Heart left ventricle (tissue), 16 donors: ENCODE measurements at regions not wholly inside any gene's neighbourhood (a gene's known extent, or its start where the extent isn't known, plus 50 kb on each side); places are given as distances from the start of the nearest gene placed in this dataset.

Experiments
- ATAC-seq, 4 donors: fragments of 200-7000 bp; cut with Tn5 transposase; one replicate each; pipeline ENCODE4 v1.9.1; 2020 to 2022; ENCODE audit warnings: moderate library complexity in 4 of 4, mild to moderate bottlenecking in 3 of 4, moderate number of reproducible peaks in 1 of 4
- DNase-seq, 5 donors: peaks; one replicate each; pipeline ENCODE4 v3.0.0-alpha.2; 2020
- H3K27ac ChIP-seq, 12 donors: fragments of 200-600 bp; sonication (generic) in 4 of 12; one replicate each; pipeline versions ENCODE4 v1.5.0 to v1.8.0; 2016 to 2022; ENCODE audit warnings: mild to moderate bottlenecking in 2 of 12
- H3K27me3 ChIP-seq, 9 donors: fragments of 200-600 bp; sonication (generic) in 2 of 9; one replicate each; pipeline versions ENCODE4 v1.5.1 to v1.8.0; 2016 to 2022; ENCODE audit warnings: mild to moderate bottlenecking in 3 of 9
- H3K36me3 ChIP-seq, 9 donors: fragments of 200-600 bp; sonication (generic) in 2 of 9; one replicate each; pipeline versions ENCODE4 v1.5.0 to v1.8.0; 2018 to 2022; ENCODE audit warnings: mild to moderate bottlenecking in 2 of 9
- H3K4me1 ChIP-seq, 12 donors: fragments of 200-600 bp; sonication (generic) in 4 of 12; one replicate each; pipeline versions ENCODE4 v1.5.0 to v1.8.0; 2016 to 2022; ENCODE audit warnings: mild to moderate bottlenecking in 3 of 12
- H3K4me3 ChIP-seq, 12 donors: fragments of 200-600 bp; sonication (generic) in 4 of 12; one replicate each; pipeline versions ENCODE4 v1.5.0 to v1.8.0; 2017 to 2022; ENCODE audit warnings: mild to moderate bottlenecking in 9 of 12, moderate library complexity in 4 of 12
- H3K9me3 ChIP-seq, 12 donors: fragments of 200-600 bp; sonication (generic) in 4 of 12; one replicate each; pipeline versions ENCODE4 v1.5.0 to v1.8.0; 2016 to 2022; ENCODE audit warnings: mild to moderate bottlenecking in 1 of 12
- CTCF ChIP-seq, 12 donors: fragments of 200-600 bp; sonication (generic) in 4 of 12; IDR thresholded peaks; one replicate each; pipeline versions ENCODE4 v1.5.0 to v1.8.0; 2018 to 2022; ENCODE audit warnings: antibody characterized with exemption in 12 of 12, mild to moderate bottlenecking in 5 of 12
- POLR2A ChIP-seq, 2 donors: fragments of 450-650 bp; IDR thresholded peaks; one replicate each; pipeline ENCODE4 v1.6.1; 2017; ENCODE audit warnings: antibody characterized with exemption in 2 of 2, mild to moderate bottlenecking in 2 of 2, moderate library complexity in 2 of 2
- WGBS, 4 donors: extraction: QIAGEN DNeasy Blood & Tissue Kit in 2 of 4; methylation state at CpG; one replicate each; pipeline versions ENCODE4 v1.1.5 to v1.1.7; 2013 to 2018; 5-methylcytosine and 5-hydroxymethylcytosine counted together
- intact Hi-C, 10 donors: fragments of 100-400 bp; cut with DNase I; formaldehyde crosslinking; loops; one replicate each; pipeline versions ENCODE4 v1.11.1 to v1.14.2; 2022
- donor health status: ischemic (EF 13 %, LVEDD 7.1; RV severe dilation, severe dysfunction).
- donor health status: healthy with polysubstance abuse.
- donor health status: DM: no; HTN: yes; CAD: no.
- donor health status: DM: no; HTN: no; CAD: no.
- donor health status: ischemic (EF 25% LVEDD 6.9; RV normal size, moderate dysfunction).
- donor health status: ischemic (EF 25% LVEDD 5.7; RV mildly dilated, moderate dysfunction).
- donor health status: healthy.
- donor health status: DM: yes; HTN: yes; CAD: no.
- donor health status: ischemic (EF 35%, LVEDD 5.7; RV mildly dilated, moderate dysfunction).
- donor health status: nonischemic (EF 11% LVEDD 7.7; RV severe dilation, severe dysfunction).
- donor health status: DM: yes; HTN: yes; CAD: no.
- donor health status: PGD.
- donor health status: ischemic (EF 29% LVEDD 5.4; RV normal size, mild dysfunction).
- donor health status: nonischemic (EF 23%, LVEDD 6.1; RV moderate dilation, normal function).

DNA sequence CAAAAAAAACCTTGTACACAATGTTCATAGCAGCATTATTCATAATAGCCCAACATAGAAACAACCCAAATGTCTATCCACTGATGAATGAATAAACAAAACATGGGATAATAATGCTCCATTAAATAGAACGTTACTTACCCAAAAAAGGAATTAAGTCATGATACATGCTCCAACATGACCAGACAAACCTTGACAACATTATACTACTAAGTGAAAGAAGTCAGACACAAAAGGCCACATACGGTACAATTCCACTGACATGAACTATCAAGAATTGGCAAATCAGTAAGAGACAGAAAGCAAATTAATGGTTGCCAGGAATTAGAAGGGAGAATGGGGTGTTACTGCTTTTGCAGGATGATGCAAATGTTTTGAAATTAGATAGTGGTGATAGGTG lies 193.8 kb upstream of the SHISA6 start:
- 78 to 87% (median 86%) methylated on average over 2 of the region's 2 CpGs for WGBS, 4 donors
- ATAC-seq = no peak
- peaks cover 0 to under 1% (median 0%) of the 10 kb centered on the region in 12 donors for H3K9me3 ChIP-seq

DNA sequence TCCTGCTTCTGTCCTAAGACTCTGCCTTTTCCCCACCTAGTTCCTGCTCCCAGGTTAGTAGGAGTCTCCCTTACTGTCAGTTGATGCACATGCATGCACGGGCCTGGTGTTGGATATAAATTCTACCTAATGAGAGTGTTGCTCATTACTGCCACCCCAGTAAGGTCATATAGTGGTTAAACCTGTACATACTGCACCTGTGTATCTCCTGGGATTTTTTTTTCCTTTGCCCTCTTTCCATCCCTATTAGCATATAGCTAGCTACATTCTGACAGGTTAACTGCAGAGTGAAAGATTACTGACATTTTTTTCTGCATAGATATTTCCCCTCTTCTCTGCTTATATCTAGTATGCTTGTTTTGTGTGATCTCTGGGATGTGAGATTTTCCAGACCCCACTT lies 201.5 kb upstream of the PIRT start:
- no peaks in the 10 kb centered on the region for H3K36me3 ChIP-seq
- 58 to 75% (median 68%) methylated on average over 1 of the region's 1 CpG for WGBS, 4 donors
- no peaks in the 10 kb centered on the region for H3K4me1 ChIP-seq
- H3K27me3 ChIP-seq = no peaks in the 10 kb centered on the region
- TF ChIP-seq CTCF (IDR thresholded peaks at IDR 0.05) (no peak), POLR2A (IDR thresholded peaks at IDR 0.05) (no peak)
- no peak overlapping the region for H3K27ac ChIP-seq
- peaks cover 0 to 9% (median 0%) of the 10 kb centered on the region in 12 donors for H3K9me3 ChIP-seq
- intact Hi-C loops = loop anchor here in 1 of 10 donors (10.0 kb wide), 1 partner anchor 55 kb away; no protein-coding TSS in a partner anchor
- ATAC-seq (no peak), DNase-seq (no peak)
- no peak overlapping the region for H3K4me3 ChIP-seq

More for the DNA sequence above, 193.8 kb upstream of the SHISA6 start:
- Histone ChIP-seq H3K36me3 (no peaks in the 10 kb centered on the region), H3K4me3 (no peak overlapping the region), H3K4me1 (no peaks in the 10 kb centered on the region), H3K27ac (no peak overlapping the region), H3K27me3 (no peaks in the 10 kb centered on the region)
- DNase-seq = no peak
- TF ChIP-seq POLR2A (IDR thresholded peaks at IDR 0.05) (no peak), CTCF (IDR thresholded peaks at IDR 0.05) (no peak)
- intact Hi-C loops = no loop called here

DNA sequence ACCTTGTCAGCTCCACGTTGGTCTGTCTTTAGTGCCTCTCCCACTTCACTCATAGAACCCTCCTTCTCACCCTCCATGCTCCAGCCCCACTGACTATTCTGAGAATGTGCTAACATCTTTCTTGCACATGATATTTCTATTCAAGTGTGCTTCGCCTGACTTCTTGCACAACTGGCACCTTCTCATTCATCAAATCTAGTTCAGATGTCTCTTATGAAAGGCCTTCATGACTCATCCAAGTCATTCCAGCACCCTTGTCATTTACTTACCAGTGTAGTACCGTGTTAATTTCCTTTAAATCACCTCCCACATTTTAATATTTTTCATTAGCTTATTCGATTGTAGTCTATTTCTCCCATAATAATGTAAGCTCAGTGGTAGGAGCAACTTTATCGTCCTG lies 197.8 kb upstream of the PIRT start:
- H3K36me3 ChIP-seq = no peaks in the 10 kb centered on the region
- intact Hi-C loops = loop anchor here in 1 of 10 donors (10.0 kb wide), 1 partner anchor 51 kb away; no protein-coding TSS in a partner anchor
- no peaks in the 10 kb centered on the region for H3K4me1 ChIP-seq
- no peaks in the 10 kb centered on the region for H3K27me3 ChIP-seq
- 60 to 68% (median 65%) methylated on average over 5 of the region's 5 CpGs for WGBS, 4 donors
- H3K4me3 ChIP-seq = no peak overlapping the region
- H3K27ac ChIP-seq = no peak overlapping the region
- H3K9me3 ChIP-seq = peaks cover 0 to 9% (median 0%) of the 10 kb centered on the region in 12 donors
- no peak for ATAC-seq
- DNase-seq = no peak
- TF ChIP-seq POLR2A (IDR thresholded peaks at IDR 0.05) = no peak
- TF ChIP-seq CTCF (IDR thresholded peaks at IDR 0.05) = no peak

DNA sequence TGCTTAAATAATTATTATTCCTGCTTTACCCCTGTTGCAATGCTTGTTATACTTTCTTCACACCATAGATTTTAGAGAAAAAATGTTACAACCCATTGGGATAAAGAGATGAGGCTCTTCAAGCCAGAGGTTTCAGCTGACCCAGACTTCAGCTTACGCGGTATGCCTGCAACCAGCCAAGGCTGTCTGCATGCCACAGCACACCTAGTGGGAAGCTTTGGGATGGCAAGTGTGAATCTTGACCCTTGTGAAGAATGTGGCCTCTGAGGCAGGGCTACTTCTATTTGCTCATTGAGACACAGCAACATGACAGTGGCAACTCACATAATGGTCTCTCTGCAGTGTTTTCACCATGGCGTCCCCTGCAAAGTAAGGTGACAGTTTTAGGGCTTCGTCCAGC lies 193.9 kb upstream of the PIRT start:
- intact Hi-C loops = loop anchor here in 1 of 10 donors (10.0 kb wide), 1 partner anchor 47 kb away; no protein-coding TSS in a partner anchor
- DNase-seq = no peak
- no peaks in the 10 kb centered on the region for H3K36me3 ChIP-seq
- no peak for ATAC-seq
- no peak overlapping the region for H3K4me3 ChIP-seq
- H3K27me3 ChIP-seq = no peaks in the 10 kb centered on the region
- H3K9me3 ChIP-seq = peaks cover 0 to 9% (median 0%) of the 10 kb centered on the region in 12 donors
- no peaks in the 10 kb centered on the region for H3K4me1 ChIP-seq
- TF ChIP-seq CTCF (IDR thresholded peaks at IDR 0.05) (no peak), POLR2A (IDR thresholded peaks at IDR 0.05) (no peak)
- WGBS, 4 donors = 83 to 88% (median 85%) methylated on average over 4 of the region's 4 CpGs
- H3K27ac ChIP-seq = no peak overlapping the region
